K562 (cell line): ENCODE measurements at regions not wholly inside any gene's neighbourhood (a gene's known extent, or its start where the extent isn't known, plus 50 kb on each side); places are given as distances from the start of the nearest gene placed in this dataset.

Source experiments
- ATAC-seq: fragments of 200-7000 bp; cut with Tn5 transposase; 3 replicates; pipeline ENCODE4 v1.9.1; 2020; ENCODE audit warnings: moderate library complexity
- BruUV-seq: library from RNA; stranded (reverse); fragments of 400-500 nt; replicated peaks from 2 replicates; lab custom pipeline; 2021; lab: Mats Ljungman, UMichigan
- CTCF ChIA-PET: fragments of 300-600 bp; formaldehyde crosslinking; extraction: SDS; loops from one replicate; lab custom pipeline; 2021; ENCODE audit warnings: low intra/inter-chr PET ratio; lab: Yijun Ruan, JAX
- POLR2A ChIA-PET: fragments of 300-600, 350-650 bp; sonication (Branson Sonifier 250); formaldehyde crosslinking; extraction: SDS; loops from one replicate; lab custom pipeline; 2021; ENCODE audit warnings: antibody characterized with exemption, inconsistent platforms; lab: Yijun Ruan, JAX
- DNase-seq, 4 experiments: peaks; one replicate each; pipeline versions ENCODE4 v3.0.0 to v3.0.0-alpha.2; 2011 to 2018; ENCODE audit warnings: low spot score in 3 of 4, mixed read lengths in 3 of 4; ENCODE audit errors: extremely low read depth in 1 of 4
- FAIRE-seq: peaks from 2 replicates; lab custom pipeline; 2011; peaks lifted over from hg19 to GRCh38; lab: Jason Lieb, UNC
- H2AFZ ChIP-seq: 2 replicates; pipeline ENCODE4 v1.6.0; 2011; ENCODE audit warnings: low read depth, low read length, control low read depth, inconsistent platforms
- H3K27ac ChIP-seq: fragments of 200-600 bp; 3 replicates; pipeline ENCODE4 v1.8.0; 2011; ENCODE audit warnings: low read depth, mild to moderate bottlenecking, control low read depth, inconsistent platforms, low read length, moderate library complexity, mixed read lengths; ENCODE audit errors: extremely low read depth
- H3K27me3 ChIP-seq, 2 experiments: fragments of 300-600 bp in 1 of 2; 2 replicates in 1 of 2; 3 replicates in 1 of 2; pipeline versions ENCODE4 v1.6.0 to v1.8.0; 2011; ENCODE audit warnings: inconsistent platforms in 2 of 2, low read length in 2 of 2, mild to moderate bottlenecking in 1 of 2, mixed read lengths in 1 of 2, moderate library complexity in 1 of 2; ENCODE audit not compliant: control insufficient read depth in 2 of 2, insufficient read depth in 2 of 2
- H3K36me3 ChIP-seq: fragments of 300-600 bp; 3 replicates; pipeline ENCODE4 v1.8.0; 2011; ENCODE audit warnings: mild to moderate bottlenecking, low read length, inconsistent platforms; ENCODE audit not compliant: control insufficient read depth, insufficient read depth
- H3K4me1 ChIP-seq, 2 experiments: fragments of 200-600 bp in 1 of 2; replicated peaks in 1 of 2; 2 replicates in 1 of 2; 3 replicates in 1 of 2; pipeline versions ENCODE4 v1.5.1 to v1.8.0; 2011; ENCODE audit warnings: inconsistent platforms in 2 of 2, low read length in 2 of 2, mild to moderate bottlenecking in 1 of 2, mixed read lengths in 1 of 2, moderate library complexity in 1 of 2; ENCODE audit not compliant: control insufficient read depth in 2 of 2, insufficient read depth in 2 of 2
- H3K4me2 ChIP-seq: 2 replicates; pipeline ENCODE4 v1.6.1; 2011; ENCODE audit warnings: low read length, control low read depth, inconsistent platforms, mixed read lengths; ENCODE audit not compliant: insufficient read depth
- H3K4me3 ChIP-seq: fragments of 200-600 bp; sonication (generic), shearing (Covaris generic); 2 replicates; pipeline ENCODE4 v1.5.1; 2016; ENCODE audit warnings: control low read depth, inconsistent platforms
- H3K79me2 ChIP-seq: fragments of 200-600 bp; 3 replicates; pipeline ENCODE4 v1.8.0; 2011; ENCODE audit warnings: low read length, inconsistent platforms; ENCODE audit not compliant: control insufficient read depth, insufficient read depth
- H3K9ac ChIP-seq, 2 experiments: 2 replicates each; pipeline versions ENCODE4 v1.6.0 to v1.6.1; 2011; ENCODE audit warnings: low read depth in 2 of 2, low read length in 2 of 2, control low read depth in 1 of 2, inconsistent platforms in 1 of 2, mild to moderate bottlenecking in 1 of 2, mixed read lengths in 1 of 2; ENCODE audit not compliant: insufficient read depth in 1 of 2
- H3K9me1 ChIP-seq: one replicate; pipeline ENCODE4 v1.6.0; 2011; ENCODE audit warnings: inconsistent platforms, mild to moderate bottlenecking, low read length, moderate library complexity; ENCODE audit not compliant: control insufficient read depth, insufficient read depth
- H3K9me3 ChIP-seq: replicated peaks from 2 replicates; pipeline ENCODE4 v1.5.1; 2011; ENCODE audit warnings: low read depth, low read length, inconsistent platforms; ENCODE audit not compliant: control insufficient read depth, insufficient read depth
- H4K20me1 ChIP-seq: replicated peaks from 2 replicates; pipeline ENCODE4 v1.6.1; 2011; ENCODE audit warnings: low read length, inconsistent platforms, mixed read lengths; ENCODE audit not compliant: control insufficient read depth, insufficient read depth
- CHCHD3 ChIP-seq: fragments of 250-450 bp; sonication (Bioruptor Pico); IDR thresholded peaks from 2 replicates; pipeline ENCODE4 v2.1.2; 2022; ENCODE audit warnings: mild to moderate bottlenecking
- DDX20 ChIP-seq: fragments of 450-650 bp; IDR thresholded peaks from 2 replicates; pipeline ENCODE4 v1.6.1; 2016; ENCODE audit warnings: missing genetic modification characterization, low read depth, mild to moderate bottlenecking, missing compliant biosample characterization, moderate library complexity
- HNRNPK ChIP-seq: fragments of 200-400 bp; formaldehyde crosslinking; IDR thresholded peaks from one replicate; pipeline ENCODE4 v1.6.1; 2018; ENCODE audit warnings: mild to moderate bottlenecking, low read depth, low read length; ENCODE audit not compliant: poor library complexity, severe bottlenecking
- KLF6 ChIP-seq: fragments of 250-450 bp; sonication (Bioruptor Pico); IDR thresholded peaks from 2 replicates; pipeline ENCODE4 v1.4.0; 2020; ENCODE audit warnings: mild to moderate bottlenecking, moderate library complexity, borderline replicate concordance
- MCM5 ChIP-seq: fragments of 450-650 bp; IDR thresholded peaks from 2 replicates; pipeline ENCODE4 v1.6.1; 2016; ENCODE audit warnings: low read depth
- PML ChIP-seq: IDR thresholded peaks from 2 replicates; pipeline ENCODE4 v1.6.1; 2012; ENCODE audit warnings: low read length, inconsistent platforms
- POLR2G ChIP-seq: fragments of 200-400 bp; formaldehyde crosslinking; IDR thresholded peaks from 2 replicates; pipeline ENCODE4 v1.6.1; 2017; ENCODE audit warnings: low read depth, mild to moderate bottlenecking, antibody characterized with exemption, low read length, moderate library complexity
- PPARD ChIP-seq: fragments of 250-450 bp; sonication (Bioruptor Pico); IDR thresholded peaks from 2 replicates; pipeline ENCODE4 v1.8.0; 2022; ENCODE audit warnings: inconsistent platforms, mild to moderate bottlenecking, moderate library complexity
- SMAD1 ChIP-seq: fragments of 150-350 bp; IDR thresholded peaks from 2 replicates; pipeline ENCODE4 v1.6.1; 2014; ENCODE audit warnings: low read length, low read depth; ENCODE audit not compliant: partially characterized antibody
- STAT5A ChIP-seq: IDR thresholded peaks from 2 replicates; pipeline ENCODE4 v1.6.1; 2012; ENCODE audit warnings: low read length, inconsistent platforms, borderline replicate concordance
- TAF1 ChIP-seq: IDR thresholded peaks from 2 replicates; pipeline ENCODE4 v1.6.1; 2011; ENCODE audit warnings: mild to moderate bottlenecking, low read length, moderate library complexity; ENCODE audit not compliant: insufficient read depth, control insufficient read depth, severe bottlenecking; ENCODE audit errors: extremely low read depth
- TBL1XR1 ChIP-seq, 2 experiments: IDR thresholded peaks; 2 replicates each; pipeline ENCODE4 v1.6.1; 2012; ENCODE audit warnings: improper control_type of control experiment in 2 of 2, low read length in 2 of 2, mild to moderate bottlenecking in 1 of 2
- ZKSCAN8 ChIP-seq: fragments of 200-800 bp; sonication (Bioruptor generic); IDR thresholded peaks from 2 replicates; pipeline ENCODE4 v1.6.1; 2016; ENCODE audit warnings: missing genetic modification characterization, missing compliant biosample characterization
- WGBS: fragments of 100-300 bp; shearing (Covaris generic); methylation state at CpG from one replicate; pipeline ENCODE4 v1.1.6; 2016; ENCODE audit warnings: low coverage, mixed read lengths; ENCODE audit not compliant: insufficient coverage; ENCODE audit errors: missing lambda C conversion rate; 5-methylcytosine and 5-hydroxymethylcytosine counted together
- in situ Hi-C: fragments of 300-500 bp; cut with MboI; formaldehyde crosslinking; loops from 4 replicates; pipeline ENCODE4 v1.15.0; 2018; ENCODE audit warnings: inconsistent platforms, mixed read lengths
- intact Hi-C: fragments of 100-400 bp; cut with micrococcal nuclease; formaldehyde crosslinking; loops from 2 replicates; pipeline ENCODE4 v1.14.2; 2022
- TF ChIP-seq, protein P1 (sequence below): fragments of 450-650 bp; IDR thresholded peaks from 2 replicates; pipeline ENCODE4 v1.6.1; 2014; ENCODE audit warnings: low read depth, mild to moderate bottlenecking, moderate library complexity, borderline replicate concordance

GRCh38 chr2:180735799-180736198, 244.6 kb upstream of the UBE2E3 start:
- Histone ChIP-seq H3K4me3 (no peak overlapping the region), H3K9me3 (no peaks in the 10 kb centered on the region), H3K4me2 (no peak overlapping the region), H4K20me1 (no peaks in the 10 kb centered on the region), H2AFZ (no peak overlapping the region), H3K27ac (no peak overlapping the region), H3K9ac (no peak overlapping the region), H3K4me1 (no peaks in the 10 kb centered on the region), H3K79me2 (no peaks in the 10 kb centered on the region), H3K27me3 (no peaks in the 10 kb centered on the region), H3K36me3 (no peaks in the 10 kb centered on the region), H3K9me1 (no peaks in the 10 kb centered on the region)
- DNase-seq (no peak), ATAC-seq (no peak), FAIRE-seq (no peak)
- TF ChIP-seq PML (no peak), POLR2G (no peak), MCM5 (no peak), PPARD (CRISPR knock-in tag) (no peak), KLF6 (CRISPR knock-in tag) (no peak)
- no TSS peak for BruUV-seq
- POLR2A ChIA-PET: interaction anchor here (1.4 kb wide), 1 partner anchor 20 kb away, joined by 3 read pairs; no protein-coding TSS in a partner anchor
- intact Hi-C loops: no loop called here
- 2% methylated on average over 2 of the region's 2 CpGs for WGBS
- CTCF ChIA-PET: no interaction called here
- in situ Hi-C loops: no loop called here

DNA sequence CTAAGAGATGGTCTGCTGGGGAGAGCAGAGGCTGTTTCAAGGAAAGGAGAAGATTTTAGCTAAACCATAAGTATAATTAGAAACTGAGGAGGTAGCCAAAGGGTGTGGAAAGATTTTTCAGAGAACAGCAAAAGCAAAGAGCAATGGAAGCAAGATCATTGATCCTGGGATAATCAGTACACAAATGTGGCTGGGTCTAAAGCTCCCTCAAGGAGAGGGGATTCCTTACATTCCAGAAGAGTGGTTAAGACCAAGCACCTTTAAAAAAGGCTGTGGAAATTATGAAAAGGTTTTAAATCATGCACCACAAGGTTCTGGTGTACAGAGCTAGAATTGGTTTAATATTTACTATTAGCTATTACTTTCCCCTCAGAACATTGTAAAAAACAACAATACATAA, 246.0 kb upstream of the UBE2E3 start:
- H3K9me1 ChIP-seq: no peaks in the 10 kb centered on the region
- H3K4me3 ChIP-seq: no peak overlapping the region
- H4K20me1 ChIP-seq: no peaks in the 10 kb centered on the region
- no peaks in the 10 kb centered on the region for H3K4me1 ChIP-seq
- no peaks in the 10 kb centered on the region for H3K79me2 ChIP-seq
- H3K36me3 ChIP-seq: no peaks in the 10 kb centered on the region
- no peak overlapping the region for H2AFZ ChIP-seq
- H3K9ac ChIP-seq: no peak overlapping the region
- CTCF ChIA-PET: no interaction called here
- intact Hi-C loops (no loop called here), in situ Hi-C loops (no loop called here)
- POLR2A ChIA-PET: no interaction called here
- H3K4me2 ChIP-seq: no peak overlapping the region
- H3K9me3 ChIP-seq: no peaks in the 10 kb centered on the region
- DNase-seq (no peak), ATAC-seq (no peak), FAIRE-seq (no peak)
- BruUV-seq: no TSS peak
- H3K27ac ChIP-seq: no peak overlapping the region
- H3K27me3 ChIP-seq: no peaks in the 10 kb centered on the region
- TF ChIP-seq, protein P1, sequence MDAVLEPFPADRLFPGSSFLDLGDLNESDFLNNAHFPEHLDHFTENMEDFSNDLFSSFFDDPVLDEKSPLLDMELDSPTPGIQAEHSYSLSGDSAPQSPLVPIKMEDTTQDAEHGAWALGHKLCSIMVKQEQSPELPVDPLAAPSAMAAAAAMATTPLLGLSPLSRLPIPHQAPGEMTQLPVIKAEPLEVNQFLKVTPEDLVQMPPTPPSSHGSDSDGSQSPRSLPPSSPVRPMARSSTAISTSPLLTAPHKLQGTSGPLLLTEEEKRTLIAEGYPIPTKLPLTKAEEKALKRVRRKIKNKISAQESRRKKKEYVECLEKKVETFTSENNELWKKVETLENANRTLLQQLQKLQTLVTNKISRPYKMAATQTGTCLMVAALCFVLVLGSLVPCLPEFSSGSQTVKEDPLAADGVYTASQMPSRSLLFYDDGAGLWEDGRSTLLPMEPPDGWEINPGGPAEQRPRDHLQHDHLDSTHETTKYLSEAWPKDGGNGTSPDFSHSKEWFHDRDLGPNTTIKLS: no peak
- TF ChIP-seq DDX20 (tag) (no peak), ZKSCAN8 (CRISPR knock-in tag) (no peak), TBL1XR1 (IDR thresholded peaks at IDR 0.05; ENCODE audit: low read length in 2 of 2) (no peak), CHCHD3 (CRISPR knock-in tag) (no peak), TAF1 (no peak), SMAD1 (no peak), STAT5A (no peak), HNRNPK (no peak)
